GM23248 (cell line): ENCODE measurements at regions not wholly inside any gene's neighbourhood (a gene's known extent, or its start where the extent isn't known, plus 50 kb on each side); places are given as distances from the start of the nearest gene placed in this dataset.
"Not testable (repeated sequence)": the region's sequence is repeated elsewhere in the genome, so short reads cannot be mapped to it uniquely, and the experiment has no call there.

Experiments
- DNase-seq: peaks from one replicate; pipeline ENCODE4 v3.0.0-alpha.2; 2015
- H2AFZ ChIP-seq: fragments of 200-600 bp; sonication (generic); 2 replicates; pipeline ENCODE4 v1.6.1; 2016; ENCODE audit warnings: antibody characterized with exemption
- H3F3A ChIP-seq: fragments of 200-600 bp; sonication (generic); 2 replicates; pipeline ENCODE4 v1.6.1; 2016; ENCODE audit warnings: mild to moderate bottlenecking, antibody characterized with exemption, mixed run types; ENCODE audit not compliant: insufficient read depth
- H3K27ac ChIP-seq: fragments of 200-600 bp; sonication (generic); 2 replicates; pipeline ENCODE4 v1.5.1; 2016; ENCODE audit warnings: mild to moderate bottlenecking
- H3K27me3 ChIP-seq: fragments of 200-600 bp; sonication (generic); replicated peaks from 2 replicates; pipeline ENCODE4 v1.6.1; 2016; ENCODE audit warnings: mild to moderate bottlenecking; ENCODE audit not compliant: insufficient read depth
- H3K36me3 ChIP-seq: fragments of 200-600 bp; sonication (generic); 2 replicates; pipeline ENCODE4 v1.6.1; 2016; ENCODE audit warnings: low read depth, mild to moderate bottlenecking
- H3K4me1 ChIP-seq: fragments of 200-600 bp; sonication (generic); 2 replicates; pipeline ENCODE4 v1.6.1; 2016; ENCODE audit warnings: mild to moderate bottlenecking; ENCODE audit not compliant: insufficient read depth
- H3K4me2 ChIP-seq: fragments of 200-600 bp; sonication (generic); one replicate; pipeline ENCODE4 v1.6.1; 2016; ENCODE audit warnings: mild to moderate bottlenecking; ENCODE audit not compliant: unreplicated experiment
- H3K4me3 ChIP-seq: fragments of 200-600 bp; sonication (generic); 2 replicates; pipeline ENCODE4 v1.5.1; 2016; ENCODE audit warnings: mild to moderate bottlenecking
- H3K79me2 ChIP-seq: fragments of 200-600 bp; sonication (generic); 2 replicates; pipeline ENCODE4 v1.6.1; 2016; ENCODE audit warnings: mild to moderate bottlenecking; ENCODE audit not compliant: insufficient read depth
- H3K9ac ChIP-seq: fragments of 200-600 bp; sonication (generic); 2 replicates; pipeline ENCODE4 v1.6.1; 2016; ENCODE audit warnings: mild to moderate bottlenecking
- H3K9me2 ChIP-seq: fragments of 200-600 bp; sonication (generic); 2 replicates; pipeline ENCODE4 v1.6.1; 2016; ENCODE audit warnings: mixed run types, mild to moderate bottlenecking, moderate library complexity; ENCODE audit not compliant: insufficient read depth
- H3K9me3 ChIP-seq: fragments of 200-600 bp; sonication (generic); one replicate; pipeline ENCODE4 v1.6.1; 2017; ENCODE audit warnings: low read depth
- H4K20me1 ChIP-seq: fragments of 200-600 bp; sonication (generic); 2 replicates; pipeline ENCODE4 v1.6.0; 2016; ENCODE audit not compliant: insufficient read depth
- EZH2 ChIP-seq: fragments of 200-600 bp; sonication (generic); IDR thresholded peaks from 2 replicates; pipeline ENCODE4 v1.6.1; 2018; ENCODE audit warnings: antibody characterized with exemption, mild to moderate bottlenecking; ENCODE audit not compliant: insufficient read depth, poor library complexity, severe bottlenecking
- EZH2phosphoT487 ChIP-seq: fragments of 200-600 bp; sonication (generic); IDR thresholded peaks from 2 replicates; pipeline ENCODE4 v1.6.1; 2018; ENCODE audit warnings: antibody characterized with exemption, moderate library complexity, mild to moderate bottlenecking, low read depth; ENCODE audit not compliant: insufficient read depth
- WGBS, 2 experiments: methylation state at CpG; one replicate each; pipeline ENCODE4 v1.1.6; 2015 to 2017; ENCODE audit warnings: low lambda C conversion rate in 2 of 2, low coverage in 1 of 2; ENCODE audit errors: missing lambda C conversion rate in 2 of 2; 5-methylcytosine and 5-hydroxymethylcytosine counted together
- in situ Hi-C: fragments of 300-500 bp; cut with MboI; formaldehyde crosslinking; loops from 2 replicates; pipeline ENCODE4 v1.15.0; 2020

DNA sequence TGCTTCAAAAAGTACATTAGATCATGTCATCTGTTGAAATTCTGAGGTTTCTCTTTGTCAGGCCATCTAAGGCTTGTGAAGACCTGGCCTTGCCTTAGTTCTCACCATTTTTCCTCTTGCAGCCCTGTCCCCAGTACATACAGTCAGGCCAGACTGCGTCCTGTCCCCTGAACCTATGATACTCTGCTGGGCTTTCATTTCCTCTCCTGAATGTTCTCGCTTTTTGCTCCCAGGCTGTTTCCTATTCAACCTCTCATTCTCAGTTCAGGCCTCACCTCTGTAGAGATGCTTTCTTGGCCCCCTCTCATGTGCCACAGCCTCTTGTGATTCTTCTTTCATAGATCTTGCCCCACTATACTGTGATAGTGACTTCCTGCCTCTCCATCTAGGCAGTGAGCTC, 648.8 kb upstream of the KCNMB2 start:
- Histone ChIP-seq H3K79me2 (no peaks in the 10 kb centered on the region), H2AFZ (no peak overlapping the region), H3K9ac (no peak overlapping the region), H3K36me3 (no peaks in the 10 kb centered on the region), H3F3A (no peaks in the 10 kb centered on the region), H3K9me2 (no peaks in the 10 kb centered on the region), H3K27ac (no peak overlapping the region), H3K27me3 (no peaks in the 10 kb centered on the region), H3K4me2 (no peak overlapping the region), H3K9me3 (no peaks in the 10 kb centered on the region), H3K4me1 (no peaks in the 10 kb centered on the region), H3K4me3 (no peak overlapping the region), H4K20me1 (no peaks in the 10 kb centered on the region)
- no peak for DNase-seq
- TF ChIP-seq EZH2phosphoT487, result no peak
- no peak for TF ChIP-seq EZH2
- WGBS, 2 experiments, result 90 to 93% methylated on average over 2 of the region's 2 CpGs
- in situ Hi-C loops, result no loop called here

DNA sequence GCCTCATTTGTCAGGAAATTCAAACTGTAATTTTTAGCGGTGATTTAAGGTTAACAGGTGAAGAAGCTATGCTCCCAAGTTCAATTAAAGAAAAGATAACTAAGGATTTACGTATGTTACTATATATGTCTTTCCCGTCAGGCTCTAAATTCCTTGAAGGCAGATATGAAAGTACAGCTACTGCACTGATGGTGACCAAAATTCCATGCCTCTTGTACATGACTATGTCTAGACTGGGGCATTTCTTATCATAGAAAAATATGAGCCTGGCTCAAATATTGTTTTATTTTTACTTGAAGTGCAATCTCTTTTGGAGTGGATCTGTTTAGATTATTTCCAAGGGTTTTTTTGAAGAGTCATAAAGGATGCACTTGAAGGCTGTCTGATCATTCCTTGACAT, 647.1 kb upstream of the KCNMB2 start:
- H3K9me3 ChIP-seq, result no peaks in the 10 kb centered on the region
- no peak overlapping the region for H3K27ac ChIP-seq
- no peak overlapping the region for H3K9ac ChIP-seq
- H3K4me1 ChIP-seq, result no peaks in the 10 kb centered on the region
- H3F3A ChIP-seq, result no peaks in the 10 kb centered on the region
- no peak overlapping the region for H2AFZ ChIP-seq
- no peaks in the 10 kb centered on the region for H3K79me2 ChIP-seq
- H3K4me3 ChIP-seq, result no peak overlapping the region
- H4K20me1 ChIP-seq, result no peaks in the 10 kb centered on the region
- no peaks in the 10 kb centered on the region for H3K27me3 ChIP-seq
- TF ChIP-seq EZH2 (no peak), EZH2phosphoT487 (no peak)
- H3K36me3 ChIP-seq, result no peaks in the 10 kb centered on the region
- H3K9me2 ChIP-seq, result no peaks in the 10 kb centered on the region
- WGBS, 2 experiments, result 90 to 94% methylated on average over 3 of the region's 3 CpGs
- in situ Hi-C loops, result no loop called here
- DNase-seq, result no peak
- H3K4me2 ChIP-seq, result no peak overlapping the region

DNA sequence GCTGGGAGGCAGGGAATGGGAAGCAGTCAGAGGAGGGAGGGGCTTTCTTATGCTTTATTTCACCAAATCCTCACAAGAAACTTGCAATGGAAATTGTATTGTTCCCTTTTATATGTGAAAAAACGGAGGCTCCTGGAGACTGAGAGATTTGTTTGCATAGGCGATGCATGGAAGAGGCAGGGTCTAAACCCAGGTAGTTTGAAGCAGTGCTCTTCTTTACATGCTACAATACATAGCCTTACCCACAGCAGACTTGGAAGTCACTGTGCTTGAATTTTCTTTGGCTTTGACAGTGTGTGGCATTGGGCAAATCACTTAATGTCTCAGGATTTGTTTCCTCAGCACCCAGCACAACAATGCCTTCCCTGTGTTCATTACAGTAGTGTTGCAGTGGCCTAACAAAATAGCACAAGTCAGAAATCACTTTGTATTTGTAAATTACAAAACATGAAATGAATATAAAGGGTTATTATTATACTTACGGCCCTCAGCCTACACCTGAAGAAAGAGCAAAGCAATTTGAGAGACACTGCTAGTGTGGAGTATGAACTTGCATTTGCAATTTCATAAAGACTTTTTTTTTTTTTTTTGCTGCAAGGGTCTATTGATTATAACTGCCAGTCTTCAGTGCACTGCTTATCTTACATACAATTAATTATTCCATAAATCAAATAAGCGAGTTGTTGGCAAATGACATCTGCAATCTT, 646.4 kb upstream of the KCNMB2 start:
- Histone ChIP-seq H3K9ac (no peak overlapping the region), H3K36me3 (no peaks in the 10 kb centered on the region), H4K20me1 (no peaks in the 10 kb centered on the region; the same call in 1 of the 2 replicates), H3K79me2 (no peaks in the 10 kb centered on the region), H3K9me2 (no peaks in the 10 kb centered on the region), H2AFZ (no peak overlapping the region), H3F3A (no peaks in the 10 kb centered on the region), H3K27me3 (no peaks in the 10 kb centered on the region), H3K27ac (no peak overlapping the region), H3K4me1 (no peaks in the 10 kb centered on the region), H3K4me3 (no peak overlapping the region), H3K9me3 (no peaks in the 10 kb centered on the region), H3K4me2 (no peak overlapping the region)
- in situ Hi-C loops, result no loop called here
- no peak for DNase-seq
- WGBS, 2 experiments, result 94 to 97% methylated on average over 4 of the region's 4 CpGs
- TF ChIP-seq EZH2, result no peak
- TF ChIP-seq EZH2phosphoT487, result no peak

DNA sequence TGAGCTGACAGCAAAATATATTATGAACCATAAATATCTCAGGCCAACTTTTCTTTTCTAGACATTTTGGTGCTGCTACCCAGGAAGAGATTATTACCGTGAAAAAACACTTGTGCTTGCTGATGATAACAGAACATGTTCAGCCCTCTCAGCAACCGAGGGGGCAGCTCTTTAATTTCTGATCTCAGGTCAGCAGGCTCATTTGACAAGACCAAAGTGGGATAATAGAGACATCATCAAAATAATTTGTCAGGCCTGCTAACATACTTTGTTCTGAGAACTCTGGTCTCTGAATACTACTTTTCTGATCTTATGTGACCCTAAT, 645.9 kb upstream of the KCNMB2 start:
- Histone ChIP-seq H3K4me2 (no peak overlapping the region), H3F3A (no peaks in the 10 kb centered on the region), H3K79me2 (no peaks in the 10 kb centered on the region), H3K4me1 (no peaks in the 10 kb centered on the region), H3K9me3 (no peaks in the 10 kb centered on the region), H3K9ac (no peak overlapping the region), H3K4me3 (no peak overlapping the region), H2AFZ (no peak overlapping the region), H3K27ac (no peak overlapping the region), H3K27me3 (no peaks in the 10 kb centered on the region), H3K9me2 (no peaks in the 10 kb centered on the region), H4K20me1 (no peaks in the 10 kb centered on the region; the same call in 1 of the 2 replicates), H3K36me3 (no peaks in the 10 kb centered on the region)
- DNase-seq, result no peak
- in situ Hi-C loops, result no loop called here
- WGBS, 2 experiments, result 91 to 92% methylated on average over 2 of the region's 2 CpGs
- no peak for TF ChIP-seq EZH2phosphoT487

DNA sequence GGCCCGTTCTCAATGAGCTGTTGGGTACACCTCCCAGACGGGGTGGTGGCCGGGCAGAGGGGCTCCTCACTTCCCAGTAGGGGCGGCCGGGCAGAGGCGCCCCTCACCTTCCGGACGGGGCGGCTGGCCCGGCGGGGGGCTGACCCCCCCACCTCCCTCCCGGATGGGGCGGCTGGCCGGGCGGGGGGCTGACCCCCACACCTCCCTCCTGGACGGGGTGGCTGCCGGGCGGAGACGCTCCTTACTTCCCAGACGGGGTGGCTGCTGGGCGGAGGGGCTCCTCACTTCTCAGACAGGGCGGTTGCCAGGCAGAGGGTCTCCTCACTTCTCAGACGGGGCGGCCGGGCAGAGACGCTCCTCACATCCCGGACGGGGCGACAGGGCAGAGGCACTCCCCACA, 644.7 kb upstream of the KCNMB2 start:
- H2AFZ ChIP-seq, H3F3A ChIP-seq, H3K79me2 ChIP-seq, H3K27ac ChIP-seq, H3K9me3 ChIP-seq, H3K36me3 ChIP-seq, H3K4me3 ChIP-seq, H3K9ac ChIP-seq, H3K27me3 ChIP-seq, H3K4me2 ChIP-seq, H3K4me1 ChIP-seq, H4K20me1 ChIP-seq, in situ Hi-C loops, H3K9me2 ChIP-seq, DNase-seq: not testable (repeated sequence)
- WGBS, 2 experiments, result 89 to 100% methylated on average over 1 to 28 of the region's 29 CpGs
